RCC 7860 (cell line): ENCODE measurements at regions not wholly inside any gene's neighbourhood (a gene's known extent, or its start where the extent isn't known, plus 50 kb on each side); places are given as distances from the start of the nearest gene placed in this dataset.

Experiments used
- DNase-seq: peaks from one replicate; pipeline ENCODE4 v3.0.0-alpha.2; 2015; ENCODE audit warnings: low spot score
- FAIRE-seq: peaks from 2 replicates; lab custom pipeline; 2012; peaks lifted over from hg19 to GRCh38; lab: Jason Lieb, UNC

DNA sequence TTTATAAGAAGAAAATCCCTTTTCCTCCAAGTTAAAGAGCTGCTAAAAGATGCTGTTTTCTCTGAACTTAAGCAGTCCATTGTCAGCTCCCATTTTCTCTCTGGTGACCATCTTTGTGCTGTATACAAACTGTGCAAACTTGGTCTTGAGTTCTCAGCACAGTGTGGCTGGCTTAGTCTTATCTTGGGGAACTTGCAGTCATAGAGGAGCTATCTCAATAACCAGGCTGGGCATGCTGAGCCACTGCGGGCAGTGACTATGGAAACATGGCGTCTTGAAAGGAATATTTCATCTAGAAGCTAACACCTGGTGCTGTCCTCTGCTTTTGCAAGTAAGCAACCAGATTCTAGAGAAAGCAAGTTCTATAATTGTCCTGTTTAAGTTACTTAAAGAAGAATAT is 1334.4 kb upstream of the CELF4 start:
- FAIRE-seq (no peak), DNase-seq (no peak)

DNA sequence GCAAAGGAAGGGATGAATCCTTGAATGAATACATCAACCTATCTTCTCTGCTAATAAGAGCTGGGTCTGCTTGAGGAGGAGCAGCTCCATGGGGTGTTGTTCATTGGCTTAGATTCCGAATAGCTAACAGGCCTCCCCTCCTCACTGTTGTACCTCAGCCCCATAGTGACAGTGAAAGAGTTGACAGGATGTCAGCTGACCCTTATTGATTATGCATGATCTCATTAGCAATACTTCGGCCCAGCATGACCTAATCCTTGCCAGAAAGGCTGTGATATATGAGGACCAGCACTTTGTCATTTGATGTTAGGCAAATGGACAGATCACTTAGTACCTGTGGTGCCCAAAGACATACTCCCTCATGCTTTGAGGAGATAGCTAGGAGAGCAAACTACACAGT is 1333.7 kb upstream of the CELF4 start:
- no peak for FAIRE-seq
- DNase-seq = no peak

DNA sequence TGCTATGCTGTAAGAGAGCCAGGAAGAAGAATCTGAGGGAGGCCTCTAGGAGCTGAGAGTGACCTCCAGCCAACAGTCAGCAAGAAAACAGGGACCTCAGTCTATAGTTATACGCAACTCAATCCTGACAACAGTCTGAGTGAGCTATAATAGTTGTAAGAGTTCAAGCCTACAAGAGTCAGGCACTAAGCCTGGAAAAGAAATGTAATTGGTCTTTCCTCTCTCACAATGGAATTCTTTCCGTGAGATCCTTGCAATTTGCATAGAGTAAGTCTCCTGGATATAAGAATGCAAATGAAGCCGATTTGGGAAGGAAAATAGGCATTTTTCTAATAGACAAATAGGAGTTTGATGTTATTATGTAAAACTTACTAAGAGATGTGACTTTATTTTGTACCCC is 1332.6 kb upstream of the CELF4 start:
- FAIRE-seq (no peak), DNase-seq (no peak)

DNA sequence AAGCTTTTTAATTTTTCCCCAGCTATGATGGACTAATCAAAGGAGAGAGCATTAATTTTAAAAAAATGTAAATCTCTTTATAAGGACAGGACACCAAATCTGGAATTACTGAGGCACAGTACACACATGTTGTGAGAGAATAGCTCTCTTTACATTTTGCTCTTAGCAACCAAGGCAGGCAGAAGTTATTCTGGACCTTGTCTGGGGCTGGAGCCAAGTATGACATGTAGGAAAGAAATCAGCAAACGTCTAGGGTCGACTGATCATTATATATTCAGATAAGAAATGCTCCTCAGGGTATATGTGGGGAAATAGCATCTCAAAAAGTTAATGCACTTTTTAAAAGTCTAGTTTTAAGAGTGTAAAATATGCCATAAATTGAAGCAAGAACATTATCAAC is 1330.0 kb upstream of the CELF4 start:
- no peak for DNase-seq
- no peak for FAIRE-seq

DNA sequence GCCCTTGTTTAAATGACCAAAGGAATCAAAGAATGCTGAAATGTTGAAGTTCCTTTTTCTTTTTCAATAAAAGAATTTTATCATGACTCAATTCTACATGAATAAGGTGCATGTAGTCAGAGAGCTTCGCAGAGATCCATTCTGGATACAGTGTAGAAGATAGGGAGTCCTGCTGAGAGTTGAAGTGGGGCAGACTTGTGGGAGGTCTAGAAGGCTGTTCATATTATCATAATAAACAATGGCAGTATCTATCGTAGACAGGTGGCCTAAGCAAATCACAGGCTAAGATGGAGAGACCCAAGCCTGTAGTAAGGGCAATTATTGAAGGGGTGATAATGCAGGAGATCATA is 1322.0 kb upstream of the CELF4 start:
- DNase-seq = no peak
- FAIRE-seq = no peak

DNA sequence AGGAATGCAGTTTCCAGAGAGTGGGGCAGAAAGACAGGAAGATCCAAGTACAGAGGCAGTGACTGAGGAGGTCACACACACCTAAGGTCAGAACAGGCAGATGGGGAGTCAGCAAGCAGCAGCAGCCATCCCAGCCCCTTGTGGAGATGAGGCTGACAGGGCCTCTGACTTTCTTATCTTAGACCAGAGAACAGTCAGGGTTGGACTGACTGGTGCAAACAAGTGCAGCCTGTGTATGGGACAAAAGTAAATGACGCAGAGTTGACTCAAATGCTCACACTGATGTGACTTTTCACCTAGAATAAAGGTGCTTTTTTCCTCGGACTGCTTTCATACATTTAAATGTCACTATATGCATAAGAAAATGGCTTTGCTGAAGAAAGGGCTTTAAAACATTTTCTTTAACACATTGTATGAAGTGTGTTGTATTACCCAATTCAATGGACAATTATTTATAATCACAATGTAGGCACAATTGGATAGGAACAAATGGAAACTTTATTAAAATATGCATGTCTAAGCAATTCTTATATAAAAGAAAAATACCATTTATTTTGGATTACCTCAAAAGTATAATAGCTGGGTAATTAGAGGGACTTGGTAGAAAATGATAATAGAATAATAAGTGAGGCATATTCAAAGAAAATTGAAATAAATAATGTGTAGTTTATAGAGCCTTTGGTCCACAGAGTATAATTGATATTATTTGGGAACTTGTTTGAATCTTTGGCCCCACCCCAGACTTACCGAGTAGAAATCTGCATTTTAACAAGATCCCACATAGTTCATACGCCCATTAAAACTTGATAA is 1321.5 kb upstream of the CELF4 start:
- FAIRE-seq (no peak), DNase-seq (no peak)

DNA sequence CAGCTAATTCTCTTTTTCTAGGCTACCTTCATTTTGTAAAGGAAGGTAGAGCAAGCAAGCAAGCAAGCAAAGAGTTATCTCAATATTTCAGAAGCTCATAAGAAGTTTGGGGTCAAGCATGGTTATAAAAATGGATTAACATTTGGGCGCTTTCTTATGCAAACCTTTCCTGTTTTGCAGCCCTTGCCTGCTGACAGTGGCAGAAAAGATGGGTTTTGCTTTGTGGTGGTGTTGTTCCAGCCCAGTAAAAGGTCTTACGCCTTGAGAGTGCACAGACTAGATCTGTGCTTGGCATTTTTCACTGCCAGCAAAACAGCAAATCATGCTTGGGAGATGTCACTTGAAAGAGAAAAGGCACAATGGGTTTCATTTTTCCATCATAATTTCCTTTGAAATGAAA is 1320.6 kb upstream of the CELF4 start:
- DNase-seq (no peak), FAIRE-seq (no peak)

DNA sequence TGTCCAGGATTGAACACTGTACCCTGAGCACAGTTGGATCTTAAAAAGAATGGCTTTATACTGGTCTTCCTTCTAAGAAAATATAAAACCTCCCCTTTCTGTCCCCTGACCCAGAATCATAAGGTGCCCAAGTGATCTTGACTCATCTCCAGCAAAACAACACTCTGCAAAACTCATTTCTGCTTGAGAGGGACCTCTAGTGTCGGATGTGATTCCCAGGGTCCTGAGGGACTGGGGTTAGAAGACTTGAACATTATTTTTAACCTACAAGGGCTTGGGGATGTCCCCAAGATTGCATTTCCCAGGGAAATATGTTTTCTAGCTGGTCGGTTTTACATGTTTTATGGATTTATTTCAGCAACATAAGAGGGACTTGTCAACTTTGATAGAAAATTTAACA is 1318.5 kb upstream of the CELF4 start:
- no peak for DNase-seq
- FAIRE-seq = no peak

DNA sequence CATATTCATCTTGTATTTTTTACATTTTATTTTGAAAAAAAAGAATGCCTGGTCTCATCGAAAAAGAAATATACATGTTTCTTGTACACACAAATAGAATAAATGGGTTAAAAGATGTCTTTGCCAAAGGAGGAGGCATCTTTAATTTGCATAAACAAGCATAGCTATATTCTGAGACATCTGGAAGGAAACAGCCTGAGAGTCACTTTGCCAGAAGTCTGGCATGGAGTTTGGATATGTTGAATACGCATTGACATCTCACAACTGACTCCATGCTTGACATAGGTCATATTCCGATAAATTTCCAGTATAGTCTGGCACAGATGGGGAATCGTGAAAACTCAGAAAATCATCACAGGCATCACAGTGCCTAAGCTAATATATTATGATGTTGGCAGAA is 1317.5 kb upstream of the CELF4 start:
- DNase-seq (no peak), FAIRE-seq (no peak)

DNA sequence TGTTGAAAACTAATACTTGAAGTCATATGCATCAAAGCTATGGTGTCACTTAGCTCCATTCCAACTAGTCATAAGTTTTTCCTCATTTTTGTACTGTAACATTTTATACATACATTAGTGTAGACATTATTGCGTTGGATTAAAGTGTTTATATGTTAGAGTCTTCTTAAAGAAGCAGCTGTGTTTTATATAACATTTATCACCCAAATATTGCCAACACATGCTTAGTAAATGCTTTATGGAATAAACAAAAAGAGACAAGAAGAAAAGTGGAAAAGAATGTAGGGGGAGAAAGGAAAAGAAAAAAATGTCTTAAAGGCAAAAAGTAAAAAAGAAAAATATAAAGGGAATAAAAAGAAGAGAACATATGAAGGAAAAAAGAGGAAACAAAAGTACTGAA is 1314.3 kb upstream of the CELF4 start:
- no peak for FAIRE-seq

DNA sequence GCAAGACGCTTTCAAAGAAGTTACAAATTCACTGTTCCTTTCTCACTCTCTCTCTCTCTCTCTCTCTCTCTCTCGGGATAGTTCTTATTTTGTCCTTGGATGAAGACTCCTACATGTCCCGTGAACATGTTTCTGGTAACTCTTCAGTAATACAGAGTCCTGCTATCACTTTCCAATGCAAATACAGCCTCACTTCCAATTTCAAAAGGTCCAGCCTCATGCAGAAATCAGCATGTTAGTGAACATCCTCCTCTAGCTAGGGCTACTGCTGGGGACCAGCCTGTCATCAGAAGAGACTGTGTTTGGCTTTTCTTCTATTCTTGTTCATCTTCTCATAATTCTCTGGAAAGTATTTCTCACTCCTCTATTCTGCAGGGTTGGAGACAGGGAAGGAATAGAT is 1306.7 kb upstream of the CELF4 start:
- FAIRE-seq (no peak), DNase-seq (no peak)

More for the DNA sequence above, 1314.3 kb upstream of the CELF4 start:
- no peak for DNase-seq

DNA sequence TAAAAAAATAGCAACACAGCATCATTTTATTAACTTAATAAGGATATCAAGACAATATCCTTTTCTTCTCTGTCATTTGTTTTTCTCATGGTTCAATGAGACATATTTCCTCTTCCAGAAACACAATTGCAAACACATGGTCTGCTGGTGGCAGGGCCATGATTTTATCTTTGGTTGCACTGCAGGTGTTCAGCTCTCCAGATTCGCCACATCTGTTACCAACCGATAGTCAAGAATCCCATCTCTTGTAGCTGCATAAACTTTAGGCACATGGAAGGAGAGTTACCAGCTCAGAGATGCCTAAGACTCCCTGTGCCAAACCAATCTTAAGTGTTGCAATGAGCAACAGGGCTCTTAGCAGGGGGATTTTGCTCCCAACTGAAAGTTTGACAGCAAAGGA is 1303.2 kb upstream of the CELF4 start:
- FAIRE-seq (no peak), DNase-seq (no peak)

DNA sequence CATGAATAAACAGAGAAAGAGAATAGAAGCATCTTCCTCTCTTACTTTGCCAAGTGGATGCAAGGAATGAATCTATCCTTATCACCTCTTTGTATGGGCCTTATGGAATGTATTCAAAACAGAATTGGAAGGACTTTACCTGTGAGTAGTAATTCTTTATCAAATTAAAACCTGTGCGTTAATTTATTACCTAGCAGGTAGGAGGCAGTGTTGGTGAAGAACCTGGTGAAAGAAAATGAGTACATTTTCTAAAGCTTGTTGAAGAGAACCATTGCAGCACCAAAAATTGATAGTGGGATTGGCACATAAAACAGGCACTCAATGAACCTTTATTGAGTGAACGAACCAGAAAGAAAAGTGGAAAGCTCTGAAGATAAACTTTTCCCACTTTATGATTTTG is 1302.1 kb upstream of the CELF4 start:
- FAIRE-seq = no peak
- no peak for DNase-seq

DNA sequence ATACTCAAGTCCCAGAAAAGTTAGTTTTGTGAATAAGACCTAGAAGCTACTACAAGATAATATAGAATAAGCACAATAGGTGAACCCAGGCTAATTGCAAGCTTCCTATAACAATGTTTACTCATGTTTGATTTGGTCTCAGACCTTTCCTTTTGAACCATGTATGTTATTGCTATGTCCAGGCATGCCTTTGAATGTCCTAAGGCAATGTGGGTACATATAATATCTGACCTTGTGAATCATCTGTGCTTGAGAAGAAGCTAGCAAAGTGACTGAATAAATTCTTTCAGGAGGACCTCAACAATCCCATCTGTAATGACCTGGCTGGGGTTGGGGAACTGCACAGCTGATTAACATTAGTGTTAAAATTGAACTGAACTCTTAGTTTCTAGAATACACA is 1285.9 kb upstream of the CELF4 start:
- FAIRE-seq (no peak), DNase-seq (no peak)

DNA sequence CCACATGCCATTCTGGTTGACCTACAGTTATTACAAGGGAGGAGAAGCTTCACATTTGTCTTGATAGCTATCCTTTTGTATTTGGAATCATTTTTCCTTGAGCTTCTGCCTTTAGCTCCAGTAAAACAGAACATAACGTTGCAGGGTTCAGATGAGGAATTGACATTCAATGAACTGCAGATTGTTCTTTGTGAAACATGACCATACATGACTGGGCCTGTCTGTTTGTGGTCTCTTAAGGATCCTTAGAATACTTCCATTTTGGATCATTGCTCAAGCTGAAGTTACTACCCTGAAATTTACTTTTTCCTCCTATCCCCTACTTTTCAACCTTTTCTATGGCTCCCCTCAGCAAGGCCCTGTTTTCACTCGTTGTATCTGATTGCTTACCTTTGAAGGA is 1281.7 kb upstream of the CELF4 start:
- FAIRE-seq (no peak), DNase-seq (no peak)

DNA sequence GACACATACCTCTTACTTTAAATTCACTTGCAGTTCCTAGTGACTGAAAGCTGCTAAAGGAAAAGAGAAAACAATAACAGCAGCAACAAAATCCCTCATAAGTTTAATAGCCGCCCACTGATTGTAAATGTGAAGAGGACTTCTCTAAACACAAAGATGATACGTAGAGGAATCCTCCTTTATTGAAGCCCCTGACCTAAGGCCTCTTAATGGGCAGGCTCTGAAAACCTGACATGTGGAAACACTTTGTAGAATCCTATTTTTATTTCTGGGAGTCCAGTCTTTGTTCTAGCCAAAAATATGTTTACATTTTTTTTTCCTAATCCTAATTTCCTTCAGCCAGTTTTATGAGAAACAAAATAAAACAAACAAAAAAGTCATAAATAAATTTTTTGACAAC is 1277.7 kb upstream of the CELF4 start:
- DNase-seq (no peak), FAIRE-seq (no peak)

DNA sequence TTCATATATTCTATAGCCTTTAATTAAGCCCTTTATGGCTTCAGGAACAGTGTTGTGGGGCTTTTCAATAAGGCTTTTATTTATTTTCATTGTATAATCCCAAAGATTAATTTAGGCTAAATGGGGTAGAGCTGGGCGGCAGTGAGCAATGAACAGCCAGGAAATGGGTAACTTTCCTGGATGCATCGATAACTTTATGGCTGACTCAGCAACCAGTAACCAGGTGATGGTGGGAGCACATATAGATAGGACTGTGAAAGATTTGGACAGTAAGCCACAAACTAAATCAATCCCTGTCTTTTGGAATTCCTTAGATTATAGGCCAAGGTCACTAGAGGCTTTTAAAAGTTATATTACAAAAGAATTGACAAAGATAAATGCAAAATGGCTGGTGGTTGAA is 1260.6 kb upstream of the CELF4 start:
- DNase-seq = no peak
- no peak for FAIRE-seq

DNA sequence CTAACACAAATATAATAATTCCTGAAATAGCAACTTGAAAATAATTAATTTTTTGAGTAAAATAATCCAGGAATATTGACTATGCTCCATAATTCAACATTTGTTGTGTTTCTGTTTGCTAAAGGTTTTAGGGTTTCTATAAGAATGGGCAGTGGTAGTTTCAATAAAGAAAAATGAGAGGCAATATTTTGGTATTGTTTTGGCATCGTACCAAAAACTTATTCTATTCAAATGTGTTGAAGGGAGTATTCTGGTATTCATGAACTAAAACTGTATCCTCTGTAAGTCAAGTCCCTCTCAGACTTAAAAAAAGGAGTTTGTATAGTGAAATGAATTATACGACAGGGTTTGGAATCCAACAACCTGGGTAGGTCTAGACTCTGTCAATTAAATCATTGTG is 1245.6 kb upstream of the CELF4 start:
- no peak for FAIRE-seq
- no peak for DNase-seq

DNA sequence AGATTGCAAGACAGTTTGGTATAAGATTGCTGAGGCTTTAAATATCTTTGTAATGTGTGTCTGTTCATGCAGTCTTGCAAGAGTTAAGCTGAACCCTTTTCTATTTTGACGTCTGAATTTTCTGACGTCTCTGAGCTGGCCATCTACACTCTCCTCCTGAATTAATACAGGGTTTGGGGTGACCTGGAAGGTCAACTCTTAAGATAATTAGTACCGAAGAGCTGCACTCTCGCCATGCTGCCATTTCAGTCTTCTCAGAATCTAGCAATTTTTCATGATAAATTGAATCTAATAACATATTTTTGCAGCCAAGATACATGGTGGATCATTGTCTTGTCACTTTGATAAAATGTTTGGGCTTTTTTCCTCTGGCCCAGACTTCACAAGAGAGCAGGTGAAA is 1245.2 kb upstream of the CELF4 start:
- FAIRE-seq (no peak), DNase-seq (no peak)

DNA sequence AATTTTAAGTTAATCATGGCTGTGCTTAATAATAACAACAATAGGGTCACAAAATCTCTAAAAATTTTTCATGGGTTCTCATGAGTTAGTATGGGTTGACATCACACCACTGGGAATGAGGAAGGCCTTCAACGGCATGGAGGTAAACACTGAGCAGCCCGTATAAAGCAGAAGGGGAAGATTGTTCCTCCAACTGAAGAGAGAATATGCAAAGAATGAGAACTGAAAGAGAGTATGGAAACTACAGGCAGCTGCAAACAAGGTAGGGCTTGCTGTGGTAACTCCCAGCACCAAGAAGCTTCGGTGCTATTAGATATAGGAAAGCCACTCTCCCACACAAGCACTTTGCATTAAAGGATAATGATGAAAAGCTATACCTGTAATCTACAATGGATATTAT is 1242.3 kb upstream of the CELF4 start:
- no peak for DNase-seq
- FAIRE-seq = no peak

DNA sequence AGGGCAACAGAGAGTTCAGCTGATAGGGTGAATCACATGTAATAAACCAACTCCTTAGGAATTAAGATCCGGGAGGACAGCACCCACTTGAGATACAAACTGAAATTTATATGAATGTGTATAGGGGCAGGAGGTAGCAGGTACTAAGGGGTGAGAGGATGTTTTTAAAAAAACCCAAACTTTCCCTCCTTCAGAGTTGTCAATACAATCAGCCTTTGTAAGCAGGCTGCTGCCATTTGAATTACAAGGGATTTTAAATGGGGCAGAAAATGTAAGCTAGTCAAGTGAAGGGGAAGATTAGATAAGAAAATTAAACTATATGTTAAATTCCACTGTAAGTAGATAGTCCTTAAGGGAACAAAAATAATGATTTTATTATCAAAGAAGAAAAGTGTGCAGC is 1239.7 kb upstream of the CELF4 start:
- no peak for FAIRE-seq
- no peak for DNase-seq

DNA sequence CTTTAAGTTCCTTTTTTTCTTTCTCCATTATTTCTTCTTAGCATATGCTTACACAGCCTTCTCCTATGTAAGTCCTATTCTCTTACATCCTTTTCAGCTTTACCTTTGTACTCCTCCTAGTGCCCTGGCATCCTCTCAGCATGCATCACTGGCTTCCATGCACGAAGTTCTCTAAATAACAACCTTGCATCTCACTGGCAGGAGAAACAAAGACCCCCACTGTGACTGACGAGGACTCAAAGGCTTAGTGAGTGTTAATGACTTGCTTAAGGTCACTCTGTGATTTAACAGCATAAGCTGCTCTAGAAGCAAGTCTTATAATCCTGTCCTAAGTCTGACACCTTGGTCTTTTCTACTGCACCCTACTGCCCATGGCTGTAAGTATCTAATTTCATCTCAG is 1236.0 kb upstream of the CELF4 start:
- FAIRE-seq = no peak
- no peak for DNase-seq

DNA sequence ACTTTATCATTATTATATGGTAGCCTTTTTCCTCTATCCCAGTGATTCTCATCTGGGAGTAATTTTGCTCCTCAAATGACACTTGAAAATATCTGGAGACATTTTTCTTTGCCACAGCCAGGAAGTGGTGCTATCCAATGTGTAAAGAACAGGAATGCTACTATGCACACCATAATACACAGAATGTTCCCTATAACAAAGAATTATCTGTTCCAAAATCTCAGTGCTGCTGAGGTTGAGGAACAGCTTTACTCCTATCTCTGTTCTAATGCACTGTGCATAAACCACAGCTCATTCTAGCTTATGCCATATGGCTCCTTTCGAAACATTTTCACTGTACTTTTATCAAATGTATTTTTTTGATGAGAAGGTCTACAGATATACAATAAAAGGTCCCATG is 1231.2 kb upstream of the CELF4 start:
- no peak for DNase-seq
- no peak for FAIRE-seq
